ENCODE measurements at regions not wholly inside any gene's neighbourhood (a gene's known extent, or its start where the extent isn't known, plus 50 kb on each side); places are given as distances from the start of the nearest gene placed in this dataset.
A peak's percentile ranks its signal among the peaks of the same experiment; 100 is the strongest.

- no peak for DNase-seq
These were observed 114.7 kb upstream of the EEA1 start for GRCh38 chr12:93043877-93044209.

DNA sequence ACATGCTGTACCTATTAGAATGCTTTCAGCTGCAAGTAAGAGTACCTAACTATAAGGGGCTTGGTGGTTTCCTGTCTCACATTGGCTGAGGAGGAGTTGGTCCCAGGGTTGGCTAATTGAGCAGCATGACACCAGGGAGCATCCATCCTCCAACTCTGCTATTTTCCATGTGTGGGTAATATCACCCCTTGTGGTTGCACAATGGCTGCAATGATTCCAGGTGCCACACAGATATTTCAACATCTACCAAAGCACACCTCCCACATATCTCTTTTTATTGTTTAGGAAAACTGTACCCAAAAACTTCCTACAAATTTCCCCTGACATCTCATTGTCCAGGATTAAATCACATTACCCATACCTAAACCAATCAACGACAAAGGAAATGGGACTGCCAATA lies 118.0 kb upstream of the EEA1 start:
- no peak for DNase-seq

DNA sequence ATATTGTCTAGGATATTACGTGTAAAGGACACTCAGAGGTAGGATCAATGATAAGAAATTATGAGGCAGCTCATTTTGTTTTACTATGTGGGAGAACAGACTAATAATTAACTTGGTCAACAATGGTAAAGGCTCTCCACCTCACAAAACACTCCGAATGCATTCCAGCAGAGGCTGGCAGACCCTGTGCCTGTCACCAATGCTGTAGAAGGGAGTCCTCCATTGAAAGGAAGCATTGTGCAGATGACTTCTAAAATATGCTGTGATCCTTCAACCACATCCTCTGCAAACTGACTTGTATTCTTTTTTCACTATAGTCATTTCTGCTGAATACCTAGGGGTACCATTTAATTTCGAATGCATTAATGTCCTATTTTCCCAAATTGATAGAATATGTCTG lies 119.6 kb upstream of the EEA1 start:
- no peak for DNase-seq

DNA sequence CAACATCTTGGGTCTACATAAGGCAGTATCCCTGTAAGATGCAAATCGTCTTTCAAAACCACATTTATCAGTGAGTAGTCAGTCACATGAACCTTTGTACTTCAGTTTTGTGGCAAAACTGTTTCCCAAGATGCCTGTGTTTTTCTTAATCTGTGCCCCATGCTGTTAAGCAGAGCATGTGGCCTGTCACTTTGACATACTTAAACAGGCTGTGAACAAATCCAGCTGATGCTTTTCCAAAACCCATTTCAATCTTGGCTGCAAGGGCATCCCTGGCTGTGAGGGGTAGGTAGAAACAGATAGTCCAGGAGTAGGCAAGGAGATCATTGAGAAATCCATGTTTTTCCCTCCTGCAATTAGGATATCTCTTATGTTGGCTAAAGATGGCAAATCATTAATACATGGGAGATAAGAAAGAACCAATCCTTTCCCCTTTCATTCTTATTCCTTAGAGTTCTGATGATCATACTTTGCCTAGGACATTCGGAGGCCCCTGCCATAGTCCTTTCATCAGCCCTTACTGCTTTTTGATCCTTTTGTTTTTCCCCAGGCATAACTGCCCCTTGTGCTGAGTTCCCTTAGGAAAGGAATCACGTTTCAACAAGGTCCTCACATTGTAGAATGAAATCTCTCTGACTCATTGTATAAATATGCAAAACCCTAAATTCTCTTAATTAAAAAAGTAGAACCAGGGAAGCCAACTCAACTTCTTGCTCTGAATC lies 121.1 kb upstream of the EEA1 start:
- DNase-seq = no peak

DNA sequence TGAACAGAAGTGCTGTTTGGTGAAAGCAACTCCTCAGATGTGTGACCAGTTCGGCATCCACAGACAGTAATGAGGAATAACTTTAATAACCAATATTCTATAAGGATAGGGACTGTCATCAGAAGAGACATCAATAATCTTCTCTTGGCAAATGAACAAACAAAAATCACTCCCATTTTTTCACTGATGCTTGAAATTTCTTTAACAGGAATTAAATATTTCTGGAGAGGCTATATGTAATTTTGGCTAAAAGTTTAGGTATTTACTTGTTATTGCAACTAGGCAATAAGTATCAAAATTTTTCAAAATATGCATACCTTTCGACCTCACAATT lies 121.6 kb upstream of the EEA1 start:
- DNase-seq = no peak

- DNase-seq = no peak
These were observed 124.9 kb upstream of the EEA1 start for GRCh38 chr12:93054021-93054420.

DNA sequence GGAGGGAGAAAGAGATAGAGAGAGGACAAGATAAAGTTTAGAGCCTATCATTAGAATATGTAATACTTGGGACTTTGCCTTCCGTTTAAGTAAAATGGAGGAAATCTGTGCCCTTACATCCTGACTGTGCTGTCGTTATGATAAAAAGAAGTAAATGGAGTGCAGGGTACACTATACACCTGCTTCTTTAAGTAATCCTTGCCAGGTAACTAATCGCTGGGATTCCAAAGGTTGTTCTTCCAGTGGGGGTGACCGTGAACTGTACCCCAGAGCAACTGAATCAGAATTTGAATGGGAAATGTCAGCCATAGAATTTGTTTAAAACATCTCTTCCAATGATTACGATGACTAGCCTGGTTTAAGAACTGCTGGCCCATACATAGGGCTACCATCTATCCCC lies 126.1 kb upstream of the EEA1 start:
- no peak for DNase-seq

- DNase-seq = no peak
These were observed 128.0 kb upstream of the EEA1 start for GRCh38 chr12:93056971-93057535.

- no peak for DNase-seq
These were observed 129.2 kb upstream of the EEA1 start for GRCh38 chr12:93058280-93058679.

- no peak for DNase-seq
These were observed 130.2 kb upstream of the EEA1 start for GRCh38 chr12:93059288-93059687.

DNA sequence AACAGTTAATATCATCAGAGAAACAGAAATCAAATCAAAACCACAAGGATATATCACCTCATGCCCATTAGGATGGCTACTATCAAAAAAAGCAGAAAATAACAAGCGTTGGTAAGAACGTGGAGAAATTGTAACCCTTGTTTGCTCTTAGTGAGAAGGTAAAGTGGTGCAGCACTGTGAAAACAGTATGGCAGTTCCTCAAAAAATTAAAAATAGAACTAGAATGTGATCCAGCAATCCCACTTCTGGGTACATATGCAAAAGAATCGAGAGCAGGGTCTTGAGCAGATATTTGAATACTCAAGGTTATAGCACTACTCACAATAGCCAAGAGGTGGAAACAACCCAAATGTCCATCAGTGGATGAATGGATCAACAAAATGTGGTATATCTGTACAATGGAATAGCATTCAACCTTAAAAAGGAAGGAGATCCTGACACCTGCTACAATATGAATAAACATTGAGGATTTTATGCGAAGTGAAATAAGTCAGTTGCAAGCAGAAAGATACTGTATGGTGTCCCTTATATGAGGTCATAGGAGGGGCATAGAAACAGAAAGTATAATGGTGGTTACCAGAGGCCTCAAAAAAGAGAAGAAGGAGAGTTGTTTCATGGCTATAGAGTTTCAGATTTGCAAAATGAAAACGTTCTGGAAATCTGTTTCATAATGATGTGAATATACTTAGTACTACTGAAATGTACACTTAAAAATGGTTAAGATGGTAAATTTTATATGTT lies 131.0 kb upstream of the EEA1 start:
- peak; percentile 22 for DNase-seq

GRCh38 chr12:93060666-93061472 lies 131.8 kb upstream of the EEA1 start:
- peak; percentile 32 for DNase-seq

DNA sequence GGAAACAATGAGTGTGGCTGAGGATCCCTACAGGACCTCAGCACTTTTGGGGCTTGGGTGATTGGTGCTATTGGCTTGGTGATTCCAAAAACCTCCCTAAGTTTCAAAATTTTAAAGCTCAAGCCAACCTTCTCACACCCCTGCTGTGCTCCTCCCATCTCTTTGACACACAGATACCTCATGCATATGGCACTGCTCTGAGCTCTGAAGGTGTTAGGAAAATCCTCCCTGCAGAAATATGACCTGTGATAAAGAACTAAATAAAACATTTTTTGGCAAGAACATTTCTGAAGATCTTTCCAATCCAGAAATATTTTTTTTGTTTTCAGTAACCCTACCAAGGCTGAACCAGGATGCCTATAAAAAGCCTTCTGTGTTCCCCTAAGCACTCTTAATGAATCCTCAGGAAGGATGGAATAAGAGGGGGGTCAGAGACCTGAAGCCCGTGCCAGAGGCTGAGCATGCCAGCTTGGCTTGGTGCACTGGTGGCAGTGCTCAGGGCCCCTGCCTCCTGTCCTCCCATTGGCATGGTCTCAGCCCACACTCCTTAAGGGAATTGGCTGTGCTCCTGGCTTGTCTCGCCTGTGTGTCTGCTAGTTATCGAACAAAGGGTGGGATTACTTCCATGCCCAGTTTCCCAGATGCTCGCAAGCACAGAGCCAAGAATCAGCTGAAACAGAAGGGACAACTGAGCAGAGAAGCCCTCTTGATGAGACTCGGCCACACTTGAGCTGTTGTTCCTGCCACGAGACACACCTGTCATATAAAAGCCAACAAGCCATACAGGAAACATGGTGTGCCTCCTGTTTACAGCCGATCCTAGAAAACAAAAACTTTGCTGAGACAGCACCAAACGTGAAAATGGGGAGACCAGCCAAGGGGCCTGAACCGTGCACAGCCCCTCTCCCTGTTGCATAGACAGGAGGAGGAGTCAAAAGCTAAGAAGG lies 132.7 kb upstream of the EEA1 start:
- DNase-seq = no peak

- DNase-seq = no peak
These were observed 136.8 kb upstream of the EEA1 start for GRCh38 chr12:93065896-93066295.

DNA sequence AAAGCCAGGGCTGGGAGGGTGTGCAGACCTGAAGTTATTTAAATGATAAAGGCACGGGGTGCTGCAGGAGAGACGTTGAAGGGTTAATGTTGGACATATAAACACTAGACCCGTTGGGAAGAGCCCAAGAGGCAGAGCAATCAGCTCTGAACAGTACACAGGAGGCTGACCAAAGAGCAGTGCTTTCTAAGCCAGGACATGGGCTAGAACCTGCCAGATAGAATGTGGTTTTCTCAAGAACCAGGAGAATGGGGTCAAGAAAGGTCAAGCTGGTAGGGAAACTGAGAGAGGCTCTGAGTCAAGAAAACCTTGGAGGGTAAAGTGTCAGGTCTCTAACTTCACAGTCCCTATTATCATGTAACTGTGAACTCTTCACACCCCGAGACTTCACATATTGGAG lies 143.2 kb upstream of the EEA1 start:
- DNase-seq = no peak

- DNase-seq = no peak
These were observed 144.2 kb upstream of the EEA1 start for GRCh38 chr12:93073324-93073723.

DNA sequence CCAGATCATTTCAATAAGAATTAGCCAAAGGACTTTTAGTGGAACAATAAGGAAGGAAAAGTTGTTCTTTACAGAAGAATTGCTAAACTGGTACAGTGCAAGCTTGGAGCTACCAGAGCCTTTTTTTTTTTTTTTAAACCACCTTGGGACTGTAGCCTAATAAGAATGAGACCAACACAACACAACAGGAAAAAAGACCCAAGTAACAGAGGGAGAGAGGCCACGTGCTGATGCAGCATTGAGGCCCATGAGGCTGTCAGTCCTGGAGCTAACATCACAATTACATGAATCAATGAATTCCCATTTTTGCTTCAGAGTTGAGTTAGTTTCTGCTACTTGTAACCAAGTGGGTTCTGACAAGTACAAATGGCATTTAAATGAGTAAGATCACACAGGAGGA lies 149.0 kb upstream of the EEA1 start:
- no peak for DNase-seq

DNA sequence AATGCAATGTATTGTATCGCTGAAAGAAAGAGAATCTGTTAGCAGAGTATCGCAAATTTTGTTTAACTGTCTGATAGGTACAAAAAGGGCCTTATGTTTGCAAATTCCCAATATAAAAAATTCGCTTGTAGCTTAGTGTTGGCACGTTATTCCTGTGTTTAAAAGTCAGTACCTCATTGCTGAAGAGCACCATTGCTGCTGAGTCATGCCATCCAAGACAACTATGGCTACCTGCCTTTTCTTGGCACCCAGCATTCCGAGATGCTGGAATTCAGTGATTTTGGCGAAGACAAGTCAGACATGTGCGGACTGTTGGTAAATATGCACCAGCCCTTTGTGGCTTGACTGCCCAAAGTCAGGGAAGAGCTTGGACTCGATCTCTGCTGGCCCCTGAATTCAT lies 149.5 kb upstream of the EEA1 start:
- no peak for DNase-seq

GRCh38 chr12:93079271-93079670 lies 150.2 kb upstream of the EEA1 start:
- DNase-seq = no peak

GRCh38 chr12:93079976-93080375 lies 150.9 kb upstream of the EEA1 start:
- DNase-seq = no peak

DNA sequence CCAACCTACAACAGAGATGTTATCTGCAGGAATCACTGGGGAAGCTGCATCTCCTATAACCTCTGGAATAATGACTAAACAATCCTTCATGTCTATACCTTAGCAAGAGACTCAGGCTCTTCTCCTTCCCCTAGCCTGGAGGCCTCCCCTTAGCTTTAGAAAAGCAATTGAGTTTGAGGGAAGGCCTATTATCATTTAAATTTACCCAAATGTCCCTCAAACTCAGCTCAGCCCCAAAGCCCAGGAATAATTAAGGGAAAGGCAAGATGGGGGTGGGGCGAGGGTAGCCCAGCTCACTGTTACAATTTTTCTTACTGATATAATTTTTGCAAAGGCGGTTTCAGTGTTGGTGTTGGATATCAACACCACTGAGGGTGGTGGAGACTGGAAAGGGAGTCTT lies 151.4 kb upstream of the EEA1 start:
- no peak for DNase-seq

- DNase-seq = no peak
These were observed 152.1 kb upstream of the EEA1 start for GRCh38 chr12:93080994-93081809.

All from RPMI8226 (cell line).